CD4-positive, alpha-beta T cell treated with Interleukin-10 for 1 hour (primary cell): ENCODE measurements at regions not wholly inside any gene's neighbourhood (a gene's known extent, or its start where the extent isn't known, plus 50 kb on each side); places are given as distances from the start of the nearest gene placed in this dataset.

Experiments used
- DNase-seq: peaks from one replicate; pipeline ENCODE4 v3.0.0-alpha.2; 2020

GRCh38 chr5:167953151-167953798 is 338.2 kb upstream of the WWC1 start:
- DNase-seq: no peak

- no peak for DNase-seq
Observed at GRCh38 chr5:167961731-167962130, 329.7 kb upstream of the WWC1 start.

GRCh38 chr5:167964529-167964928 is 326.9 kb upstream of the WWC1 start:
- DNase-seq: no peak

- no peak for DNase-seq
Observed at GRCh38 chr5:167965710-167966109, 325.7 kb upstream of the WWC1 start.

- no peak for DNase-seq
Observed at GRCh38 chr5:167966979-167967378, 324.5 kb upstream of the WWC1 start.

- DNase-seq: no peak
Observed at GRCh38 chr5:167967494-167968177, 323.8 kb upstream of the WWC1 start.

GRCh38 chr5:167968837-167969236 is 322.6 kb upstream of the WWC1 start:
- DNase-seq: no peak

GRCh38 chr5:167969998-167970397 is 321.4 kb upstream of the WWC1 start:
- DNase-seq: no peak

GRCh38 chr5:167971706-167972105 is 319.7 kb upstream of the WWC1 start:
- no peak for DNase-seq

- DNase-seq: no peak
Observed at GRCh38 chr5:167973126-167973525, 318.3 kb upstream of the WWC1 start.

GRCh38 chr5:167984951-167985350 is 306.5 kb upstream of the WWC1 start:
- no peak for DNase-seq

- DNase-seq: no peak
Observed at GRCh38 chr5:167985373-167985772, 306.1 kb upstream of the WWC1 start.

- no peak for DNase-seq
Observed at GRCh38 chr5:167987490-167988280, 303.8 kb upstream of the WWC1 start.

- DNase-seq: no peak
Observed at GRCh38 chr5:167992868-167993267, 298.6 kb upstream of the WWC1 start.

- no peak for DNase-seq
Observed at GRCh38 chr5:167993771-167994170, 297.7 kb upstream of the WWC1 start.

GRCh38 chr5:167995844-167996425 is 295.5 kb upstream of the WWC1 start:
- no peak for DNase-seq

- DNase-seq: no peak
Observed at GRCh38 chr5:167998148-167998767, 293.2 kb upstream of the WWC1 start.

GRCh38 chr5:167999182-167999581 is 292.3 kb upstream of the WWC1 start:
- DNase-seq: no peak

GRCh38 chr5:168001318-168001717 is 290.1 kb upstream of the WWC1 start:
- no peak for DNase-seq

- no peak for DNase-seq
Observed at GRCh38 chr5:168002116-168002515, 289.3 kb upstream of the WWC1 start.

GRCh38 chr5:168005093-168005492 is 286.4 kb upstream of the WWC1 start:
- DNase-seq: no peak

- no peak for DNase-seq
Observed at GRCh38 chr5:168005936-168006335, 285.5 kb upstream of the WWC1 start.

GRCh38 chr5:168006456-168007130 is 284.9 kb upstream of the WWC1 start:
- DNase-seq: no peak
